ENCODE measurements at regions not wholly inside any gene's neighbourhood (a gene's known extent, or its start where the extent isn't known, plus 50 kb on each side); places are given as distances from the start of the nearest gene placed in this dataset.

- TF ChIP-seq JUN (IDR thresholded peaks at IDR 0.05; ENCODE audit: borderline replicate concordance, insufficient read depth, insufficient read length, low read depth) (no peak), CTCF (IDR thresholded peaks at IDR 0.05; ENCODE audit: extremely low read depth in 1 of 2, insufficient read depth in 1 of 2, low read depth in 1 of 2, low read length in 2 of 2) (no peak), EZH2 (IDR thresholded peaks at IDR 0.05; ENCODE audit: borderline replicate concordance, low read depth, low read length, severe bottlenecking) (no peak), MAX (IDR thresholded peaks at IDR 0.05; ENCODE audit: insufficient read depth, insufficient read length) (no peak), GATA2 (IDR thresholded peaks at IDR 0.05; ENCODE audit: insufficient read depth, insufficient read length, low read depth, low read length) (no peak), MYC (IDR thresholded peaks at IDR 0.05; ENCODE audit: low read depth, low read length) (no peak), POLR2AphosphoS5 (IDR thresholded peaks at IDR 0.05; ENCODE audit: insufficient read depth, low read depth, low read length) (no peak)
- ChIA-PET POLR2A (no interaction called here), CTCF (no interaction called here)
- H3K27ac ChIP-seq (ENCODE audit: insufficient read depth, low read depth, low read length) = no peak overlapping the region
- no peaks in the 10 kb centered on the region for H3K27me3 ChIP-seq (ENCODE audit: control insufficient read depth in 2 of 2, insufficient read depth in 2 of 2, low read length in 2 of 2)
- intact Hi-C loops (cut with micrococcal nuclease) = no loop called here
- H3K9me1 ChIP-seq (replicated peaks; ENCODE audit: control insufficient read depth, extremely low read depth, insufficient read depth, low read length) = no peaks in the 10 kb centered on the region
- dilution Hi-C loops (cut with MboI; ENCODE audit: extremely low pct_ligation_motif_present, low sequenced_read_pairs) = no loop called here
- no peak overlapping the region for H2AFZ ChIP-seq (ENCODE audit: low read depth, low read length)
- H3K79me2 ChIP-seq (ENCODE audit: control insufficient read depth, insufficient read depth, low read length) = no peaks in the 10 kb centered on the region
- no peak for DNase-seq (ENCODE audit: low read depth, low spot score)
- no peaks in the 10 kb centered on the region for H3K4me1 ChIP-seq (ENCODE audit: control insufficient read depth, extremely low read depth, insufficient read depth, low read length)
- FAIRE-seq = no peak
- no peaks in the 10 kb centered on the region for H3K36me3 ChIP-seq (ENCODE audit: control insufficient read depth in 2 of 2, extremely low read depth in 1 of 2, insufficient read depth in 2 of 2, low read length in 2 of 2)
- no TSS peak for BruUV-seq (replicated peaks)
- H3K9me3 ChIP-seq (replicated peaks; ENCODE audit: control insufficient read depth, insufficient read depth, low read length) = no peaks in the 10 kb centered on the region
- H3K4me3 ChIP-seq (replicated peaks in 1 of 3; ENCODE audit: insufficient read depth in 1 of 3, low read depth in 1 of 3, low read length in 3 of 3) = no peak overlapping the region
- no peaks in the 10 kb centered on the region for H4K20me1 ChIP-seq (replicated peaks; ENCODE audit: control insufficient read depth, extremely low read depth, insufficient read depth, low read length)
- no peak overlapping the region for H3K9ac ChIP-seq (replicated peaks; ENCODE audit: extremely low read depth, insufficient read depth, low read length)
- H3K4me2 ChIP-seq (ENCODE audit: insufficient read depth, low read length) = no peak overlapping the region
Measured at GRCh38 chr11:106333678-106334077, 256.2 kb downstream of the AASDHPPT start.

All from endothelial cell of umbilical vein (primary cell).